ENCODE measurements at regions not wholly inside any gene's neighbourhood (a gene's known extent, or its start where the extent isn't known, plus 50 kb on each side); places are given as distances from the start of the nearest gene placed in this dataset.

DNA sequence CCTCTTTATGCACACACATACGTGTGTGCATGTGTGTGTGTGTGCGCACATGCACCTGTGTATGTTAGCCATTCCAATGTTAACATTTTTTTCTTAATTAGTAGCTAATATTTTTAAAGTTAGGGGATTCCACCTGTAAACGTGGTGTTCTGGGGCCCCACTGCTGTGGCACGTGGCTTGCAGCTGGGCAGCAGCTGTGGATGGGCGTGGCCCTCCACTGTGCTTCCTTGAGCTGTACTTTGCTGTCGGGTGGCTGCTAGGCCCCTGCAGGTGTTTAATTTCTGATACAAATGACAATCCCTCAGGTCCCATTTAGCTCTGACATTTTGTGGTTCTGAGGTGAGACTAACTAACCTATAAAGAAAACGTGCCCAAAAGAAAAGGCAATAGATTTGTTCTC is 58.9 kb upstream of the GJB6 start:
- Histone ChIP-seq H3K36me3 (no peaks in the 10 kb centered on the region), H3K4me1 (no peaks in the 10 kb centered on the region), H3K27ac (no peak overlapping the region), H3K27me3 (no peaks in the 10 kb centered on the region), H3K9me3 (no peaks in the 10 kb centered on the region), H3K4me3 (no peak overlapping the region)
- TF ChIP-seq, protein P1, sequence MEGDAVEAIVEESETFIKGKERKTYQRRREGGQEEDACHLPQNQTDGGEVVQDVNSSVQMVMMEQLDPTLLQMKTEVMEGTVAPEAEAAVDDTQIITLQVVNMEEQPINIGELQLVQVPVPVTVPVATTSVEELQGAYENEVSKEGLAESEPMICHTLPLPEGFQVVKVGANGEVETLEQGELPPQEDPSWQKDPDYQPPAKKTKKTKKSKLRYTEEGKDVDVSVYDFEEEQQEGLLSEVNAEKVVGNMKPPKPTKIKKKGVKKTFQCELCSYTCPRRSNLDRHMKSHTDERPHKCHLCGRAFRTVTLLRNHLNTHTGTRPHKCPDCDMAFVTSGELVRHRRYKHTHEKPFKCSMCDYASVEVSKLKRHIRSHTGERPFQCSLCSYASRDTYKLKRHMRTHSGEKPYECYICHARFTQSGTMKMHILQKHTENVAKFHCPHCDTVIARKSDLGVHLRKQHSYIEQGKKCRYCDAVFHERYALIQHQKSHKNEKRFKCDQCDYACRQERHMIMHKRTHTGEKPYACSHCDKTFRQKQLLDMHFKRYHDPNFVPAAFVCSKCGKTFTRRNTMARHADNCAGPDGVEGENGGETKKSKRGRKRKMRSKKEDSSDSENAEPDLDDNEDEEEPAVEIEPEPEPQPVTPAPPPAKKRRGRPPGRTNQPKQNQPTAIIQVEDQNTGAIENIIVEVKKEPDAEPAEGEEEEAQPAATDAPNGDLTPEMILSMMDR (IDR thresholded peaks at IDR 0.05) = no peak
- no peak for DNase-seq
- no peak for FAIRE-seq
- no peak for ATAC-seq
- WGBS, 2 donors = 63 to 77% methylated on average over 7 of the region's 7 CpGs
- intact Hi-C loops (cut with DNase I) = no loop called here

DNA sequence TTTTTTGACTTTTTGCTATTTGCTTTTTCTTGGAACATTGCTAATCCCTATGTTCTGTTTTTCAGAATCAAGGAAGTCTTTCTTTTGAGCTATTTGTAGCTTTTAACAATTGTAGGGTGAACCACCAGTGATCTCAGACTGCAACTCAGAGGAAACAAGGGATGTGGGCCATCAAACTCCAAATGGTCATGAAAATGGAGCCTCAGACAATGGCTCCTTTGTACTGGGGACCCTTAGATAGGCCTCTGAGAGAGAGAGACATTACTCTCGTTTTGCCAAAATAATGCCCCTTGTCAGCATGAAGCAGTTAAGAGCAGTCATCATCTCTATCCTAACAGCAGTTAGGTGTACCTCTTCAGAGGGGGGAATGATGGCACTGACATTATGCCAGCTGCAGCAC is 56.4 kb upstream of the GJB6 start:
- Histone ChIP-seq H3K27me3 (no peaks in the 10 kb centered on the region), H3K27ac (no peak overlapping the region), H3K4me1 (no peaks in the 10 kb centered on the region), H3K9me3 (no peaks in the 10 kb centered on the region), H3K36me3 (no peaks in the 10 kb centered on the region), H3K4me3 (no peak overlapping the region)
- 4 to 10% methylated on average over 1 of the region's 1 CpG for WGBS, 2 donors
- FAIRE-seq (no peak), ATAC-seq (no peak), DNase-seq (no peak)
- intact Hi-C loops (cut with DNase I) = no loop called here
- TF ChIP-seq, protein P1 (IDR thresholded peaks at IDR 0.05) = no peak

DNA sequence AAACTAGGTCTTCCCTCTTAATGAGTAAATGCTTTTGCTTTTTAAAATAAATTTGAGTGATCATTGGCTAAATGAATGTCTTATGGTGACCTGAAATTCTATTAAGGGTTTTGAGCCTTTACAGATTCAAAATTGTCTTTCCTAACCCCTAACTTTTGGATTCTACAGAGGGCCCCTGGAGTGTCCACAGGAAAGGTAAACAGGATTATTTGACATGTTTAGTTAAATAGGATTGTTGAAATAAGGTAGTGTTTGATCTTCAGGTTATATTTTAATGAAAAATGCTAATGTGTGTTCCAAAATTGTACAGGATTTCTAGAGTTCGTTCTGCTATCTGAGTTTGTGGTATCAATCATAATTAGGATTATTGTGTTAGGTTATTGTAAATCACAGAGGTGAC is 55.9 kb upstream of the GJB6 start:
- Histone ChIP-seq H3K27ac (no peak overlapping the region), H3K4me1 (no peaks in the 10 kb centered on the region), H3K9me3 (no peaks in the 10 kb centered on the region), H3K36me3 (no peaks in the 10 kb centered on the region), H3K4me3 (no peak overlapping the region), H3K27me3 (no peaks in the 10 kb centered on the region)
- TF ChIP-seq, protein P1 (IDR thresholded peaks at IDR 0.05) = no peak
- 7 to 10% methylated on average over 1 of the region's 1 CpG for WGBS, 2 donors
- ATAC-seq (no peak), DNase-seq (no peak), FAIRE-seq (no peak)
- intact Hi-C loops (cut with DNase I) = no loop called here

DNA sequence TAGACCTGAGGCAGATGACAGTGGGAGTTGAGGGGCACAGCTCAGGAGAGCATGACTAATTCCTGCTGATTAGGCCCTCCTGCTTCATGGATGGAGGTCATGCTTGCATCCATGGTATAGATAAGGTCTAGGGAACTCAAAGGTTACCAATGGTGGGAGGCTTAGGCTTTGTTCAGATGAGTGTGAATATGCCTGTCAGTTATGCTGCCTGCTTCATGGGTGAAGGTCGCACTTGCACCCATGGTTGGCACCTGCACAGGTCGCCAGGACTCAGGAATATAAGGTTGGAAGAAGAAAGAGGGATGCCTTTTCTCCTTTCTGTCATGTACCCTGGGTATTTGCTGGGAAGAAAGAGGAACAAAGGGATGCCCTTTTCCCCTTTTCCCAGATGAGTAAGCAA is 53.4 kb upstream of the GJB6 start:
- H3K27me3 ChIP-seq = no peaks in the 10 kb centered on the region
- DNase-seq (no peak), FAIRE-seq (no peak), ATAC-seq (no peak)
- TF ChIP-seq, protein P1 (IDR thresholded peaks at IDR 0.05) = no peak
- WGBS, 2 donors = 71 to 80% methylated on average over 2 of the region's 2 CpGs
- intact Hi-C loops (cut with DNase I) = no loop called here
- H3K36me3 ChIP-seq = no peaks in the 10 kb centered on the region
- H3K4me1 ChIP-seq = no peaks in the 10 kb centered on the region
- H3K9me3 ChIP-seq = no peaks in the 10 kb centered on the region
- no peak overlapping the region for H3K4me3 ChIP-seq
- H3K27ac ChIP-seq = no peak overlapping the region

All from pancreas (tissue), 10 donors.